T-helper 22 cell (primary cell): ENCODE measurements at regions not wholly inside any gene's neighbourhood (a gene's known extent, or its start where the extent isn't known, plus 50 kb on each side); places are given as distances from the start of the nearest gene placed in this dataset.
"Not testable (repeated sequence)": the region's sequence is repeated elsewhere in the genome, so short reads cannot be mapped to it uniquely, and the experiment has no call there.

Source experiments
- DNase-seq: peaks from one replicate; pipeline ENCODE4 v3.0.0-alpha.2; 2020; ENCODE audit warnings: low read depth

DNA sequence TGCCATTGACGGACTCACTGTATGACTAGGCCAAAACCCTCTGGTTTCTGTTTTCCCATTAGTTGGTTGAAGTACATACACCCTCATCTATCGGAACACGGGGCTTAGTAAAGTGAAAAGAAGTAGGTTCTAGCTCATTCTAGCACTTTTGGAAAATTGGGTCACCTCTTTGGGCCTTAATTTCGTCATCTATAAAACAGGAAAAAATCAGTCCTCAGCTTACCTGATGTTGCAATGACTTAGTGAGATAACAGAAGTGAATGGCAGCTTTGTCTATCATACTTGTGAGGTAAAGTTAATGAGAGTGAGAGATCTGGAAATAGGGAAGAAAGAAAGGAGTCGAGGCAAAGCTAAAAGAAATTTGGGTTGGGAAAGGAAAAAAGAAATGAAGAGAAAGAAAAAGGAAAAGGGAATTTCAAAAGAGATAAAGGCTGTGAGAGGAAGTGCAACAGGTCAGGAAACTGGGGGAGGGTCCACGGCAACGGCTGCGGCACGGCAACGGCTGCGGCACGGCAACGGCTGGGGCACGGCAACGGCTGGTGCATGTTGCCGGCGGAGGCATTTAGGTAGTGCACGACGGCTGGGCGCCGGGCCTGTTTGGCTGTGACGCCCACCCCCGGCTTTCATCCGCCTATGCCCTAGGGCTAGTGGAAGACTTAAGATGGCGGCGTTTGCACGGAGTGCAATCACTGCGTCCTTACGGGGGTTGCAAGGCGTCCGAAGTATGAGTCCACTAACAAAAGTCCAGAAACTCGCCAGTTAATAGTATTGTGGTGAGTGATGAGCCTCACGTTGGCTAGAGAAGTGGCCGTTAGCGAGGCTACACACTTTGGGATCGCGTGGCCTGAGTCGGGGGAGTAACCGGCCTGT lies 91.4 kb upstream of the XIST start:
- DNase-seq, result peak; percentile 78

DNA sequence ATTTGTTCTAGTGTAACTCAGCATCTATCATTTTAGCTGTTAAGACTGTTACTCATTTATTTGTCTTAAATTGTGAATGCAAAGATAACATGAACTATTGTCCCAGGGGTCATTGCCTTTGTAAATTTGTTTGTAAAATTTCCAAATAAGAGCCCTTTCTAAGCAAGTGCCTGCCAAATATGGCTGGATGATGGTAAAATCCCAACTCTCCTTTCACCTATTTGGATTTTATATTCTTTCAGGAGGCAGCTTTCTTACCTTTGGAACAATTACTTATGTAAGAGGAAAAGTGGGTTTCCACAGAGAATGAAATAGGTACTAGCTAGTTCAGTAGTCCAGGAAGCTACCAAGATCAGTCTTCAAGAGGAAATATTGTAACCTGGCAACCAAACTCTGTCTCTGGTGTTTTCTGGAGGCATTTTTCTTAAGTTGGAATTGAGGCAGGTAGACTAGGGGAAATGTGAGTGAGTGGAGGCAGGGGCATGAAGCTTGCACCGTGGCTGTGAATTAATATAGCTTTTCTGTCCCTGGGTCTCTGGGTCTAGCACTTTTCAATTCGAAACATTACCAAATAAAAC lies 88.5 kb upstream of the XIST start:
- no peak for DNase-seq

DNA sequence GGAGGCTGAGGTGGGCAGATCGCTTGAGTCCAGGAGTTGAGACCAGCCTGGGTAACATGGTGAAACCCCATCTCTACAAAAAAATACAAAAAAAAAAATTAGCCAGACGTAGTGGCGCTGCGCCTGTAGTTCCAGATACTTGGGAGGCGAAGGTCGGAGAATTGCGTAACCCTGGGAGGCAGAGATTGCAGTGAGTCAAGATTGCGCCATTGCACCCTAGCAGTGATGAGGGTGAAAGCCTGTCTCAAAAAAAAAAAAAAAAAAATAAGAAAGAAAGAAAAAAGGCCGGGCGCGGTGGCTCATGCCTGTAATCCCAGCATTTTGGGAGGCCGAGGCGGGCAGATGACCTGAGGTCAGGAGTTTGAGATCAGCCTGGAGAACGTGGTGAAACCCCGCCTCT lies 85.3 kb upstream of the XIST start:
- DNase-seq, result not testable (repeated sequence)

DNA sequence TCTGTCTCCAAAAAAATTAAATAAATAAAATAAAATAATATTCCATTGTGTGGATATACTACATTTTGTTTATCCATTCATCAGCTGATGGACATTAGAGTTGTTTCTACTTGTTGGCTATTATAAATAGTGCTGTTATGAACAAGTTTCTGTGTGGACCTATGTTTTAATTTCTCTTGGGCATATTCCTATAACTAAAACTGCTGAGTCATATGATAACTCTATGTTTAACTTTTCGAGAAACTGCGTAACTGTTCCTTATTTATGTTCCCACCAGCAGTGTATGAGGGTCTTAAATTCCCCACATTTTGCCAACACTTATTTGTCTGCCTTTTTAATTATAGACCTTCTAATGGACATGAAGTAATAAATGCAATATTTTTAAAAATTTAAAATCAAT lies 80.0 kb upstream of the XIST start:
- DNase-seq, result no peak

DNA sequence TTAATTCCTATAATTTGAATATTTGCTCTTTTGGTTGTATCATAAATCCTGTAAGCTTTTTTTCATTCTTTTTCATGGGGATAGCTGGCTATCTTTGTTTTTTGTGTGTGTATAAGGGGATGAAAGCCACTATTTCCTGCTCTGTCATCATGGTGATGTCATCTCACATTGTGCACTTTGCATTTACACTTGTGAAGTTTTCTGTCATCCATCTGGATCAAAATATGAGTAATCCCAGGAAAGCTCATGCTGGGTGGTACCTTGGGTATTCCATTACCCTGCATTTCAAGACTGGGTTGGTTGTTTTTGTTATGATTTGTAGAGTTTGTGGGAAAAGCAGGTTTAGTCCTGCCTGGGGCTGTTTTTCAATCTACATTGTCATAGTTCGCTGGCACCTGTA lies 77.8 kb upstream of the XIST start:
- DNase-seq, result no peak

DNA sequence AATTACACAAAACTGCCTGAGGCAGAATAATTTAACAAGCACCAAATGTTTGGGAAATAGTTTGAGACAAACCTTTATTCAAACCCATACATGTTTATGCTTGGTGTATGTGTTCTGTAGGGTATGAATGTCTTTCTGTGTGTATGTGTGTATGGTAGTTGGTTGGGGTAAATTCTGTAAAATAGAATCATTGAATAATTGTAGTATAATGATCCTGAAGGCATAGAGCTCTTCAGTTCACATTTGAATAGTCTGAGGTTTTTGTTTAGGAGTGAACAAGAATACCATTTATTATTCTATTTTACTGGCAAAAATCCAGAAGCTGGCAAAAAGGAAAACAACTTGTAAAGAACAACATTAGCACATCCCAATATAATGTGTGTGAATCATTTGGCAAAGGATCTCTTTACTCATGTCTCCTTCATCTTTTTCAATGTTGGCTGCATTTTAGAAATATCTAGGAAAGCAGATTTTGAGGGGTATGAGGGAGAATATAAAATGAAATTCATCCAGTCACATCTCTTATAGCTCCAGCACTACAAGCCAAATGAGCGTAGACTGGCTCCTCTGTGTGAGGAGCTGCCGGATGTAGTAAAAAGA lies 70.4 kb upstream of the XIST start:
- no peak for DNase-seq

DNA sequence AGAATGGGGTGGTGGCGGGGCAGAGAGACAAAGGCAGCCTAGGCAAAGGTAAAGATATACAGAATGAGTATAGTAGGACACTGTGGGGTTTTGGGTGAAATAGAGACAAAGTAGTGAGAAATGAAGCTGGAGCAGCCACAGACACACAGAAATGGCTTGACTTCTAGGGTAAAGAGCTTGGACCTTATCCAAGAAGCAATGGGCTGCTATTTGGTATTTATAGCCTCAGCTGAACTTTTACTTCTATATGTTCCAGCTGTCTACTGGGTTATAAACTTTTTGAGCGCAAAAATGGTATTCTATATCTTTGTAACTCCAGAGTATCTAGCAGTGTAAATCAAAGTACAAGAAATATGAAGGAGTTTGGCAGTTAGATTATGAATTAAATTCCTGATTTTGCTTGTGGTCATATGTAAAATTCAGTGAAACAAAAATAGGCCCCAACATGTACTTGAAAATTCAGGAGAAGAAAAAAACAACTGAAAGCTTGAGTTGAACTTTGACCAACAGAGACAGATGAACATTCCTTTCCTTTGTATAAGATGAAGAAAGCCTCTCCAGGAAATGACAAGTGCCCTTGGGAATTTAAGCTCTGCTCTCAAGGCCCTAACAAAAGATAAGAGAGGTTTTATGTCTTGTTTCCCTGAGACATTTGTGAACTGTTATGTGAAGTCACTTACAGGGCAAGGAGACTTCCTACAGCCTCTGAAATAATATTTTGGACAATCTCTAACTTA lies 64.6 kb upstream of the XIST start:
- no peak for DNase-seq

DNA sequence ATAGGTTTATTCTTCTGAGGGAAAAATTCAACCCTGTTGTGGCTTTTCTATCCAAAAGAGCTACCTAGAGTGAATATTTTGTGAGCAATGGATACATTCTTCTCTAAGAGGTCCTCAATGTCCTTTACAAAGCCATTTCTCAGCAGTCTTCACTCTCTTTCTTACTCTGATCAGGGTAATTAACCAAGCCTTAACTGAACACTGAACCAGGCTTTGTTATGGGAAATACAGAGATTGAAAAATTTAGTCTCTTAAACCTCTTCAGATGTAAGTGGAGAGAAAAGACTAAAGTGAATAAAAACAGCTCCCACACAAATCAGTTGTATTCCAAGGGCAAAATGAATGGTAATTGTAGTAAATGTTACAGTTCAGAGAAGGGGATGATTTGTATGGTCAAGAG lies 64.0 kb upstream of the XIST start:
- no peak for DNase-seq

DNA sequence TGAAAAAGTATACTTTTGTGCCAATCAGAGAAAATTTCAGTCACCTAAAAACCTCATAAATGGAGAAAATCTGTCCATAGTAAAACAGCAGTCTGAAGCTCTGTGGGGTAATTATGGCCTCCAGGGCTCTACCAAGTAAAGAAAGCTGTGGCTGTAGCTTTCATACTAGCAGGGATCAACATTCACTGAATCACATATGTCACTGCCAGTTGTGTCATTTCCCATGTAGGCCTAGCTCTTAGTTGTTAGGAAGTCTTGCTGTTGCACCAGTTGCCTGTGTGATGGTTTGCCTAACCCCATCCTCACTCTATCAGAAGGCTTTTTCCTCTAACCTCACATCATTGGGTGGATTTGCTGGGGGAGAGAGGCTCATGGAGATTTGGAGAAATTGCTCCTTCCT lies 62.3 kb upstream of the XIST start:
- DNase-seq, result not testable (repeated sequence)

DNA sequence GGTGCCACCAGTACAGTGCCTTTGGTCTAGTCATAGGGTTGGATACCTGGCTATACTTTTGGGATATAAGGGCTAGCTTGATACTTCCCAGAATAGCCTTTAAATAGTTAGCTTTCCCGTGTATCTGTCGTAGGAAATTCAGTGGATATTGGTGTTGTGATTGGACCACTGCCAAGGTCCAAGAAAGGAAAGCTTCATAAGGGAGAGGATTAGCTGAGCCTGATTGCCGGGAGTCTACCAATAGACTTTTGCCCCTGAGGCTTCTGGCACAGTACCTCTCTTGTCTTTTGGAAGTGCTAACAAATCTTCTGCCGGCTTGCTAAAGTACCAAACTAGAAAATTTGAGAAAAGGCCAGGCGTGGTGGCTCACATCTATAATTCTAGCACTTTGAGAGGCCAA lies 61.1 kb upstream of the XIST start:
- DNase-seq, result no peak

DNA sequence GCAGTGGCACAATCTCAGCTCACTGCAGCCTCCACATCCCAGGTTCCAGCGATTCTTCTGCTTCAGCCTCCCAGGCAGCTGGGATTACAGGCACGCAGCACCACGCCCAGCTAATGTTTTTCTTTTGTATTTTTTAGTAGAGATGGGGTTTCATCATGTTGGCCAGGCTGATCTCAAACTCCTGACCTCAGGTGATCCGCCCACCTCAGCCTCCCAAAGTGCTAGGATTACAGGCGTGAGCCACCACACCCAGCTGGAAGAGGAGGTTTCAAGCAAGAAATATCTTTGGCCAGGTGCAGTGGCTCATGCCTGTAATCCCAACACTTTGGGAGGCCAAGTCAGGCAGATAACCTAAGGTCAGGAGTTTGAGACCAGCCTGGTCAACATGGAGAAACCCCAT lies 59.4 kb upstream of the XIST start:
- DNase-seq, result not testable (repeated sequence)

DNA sequence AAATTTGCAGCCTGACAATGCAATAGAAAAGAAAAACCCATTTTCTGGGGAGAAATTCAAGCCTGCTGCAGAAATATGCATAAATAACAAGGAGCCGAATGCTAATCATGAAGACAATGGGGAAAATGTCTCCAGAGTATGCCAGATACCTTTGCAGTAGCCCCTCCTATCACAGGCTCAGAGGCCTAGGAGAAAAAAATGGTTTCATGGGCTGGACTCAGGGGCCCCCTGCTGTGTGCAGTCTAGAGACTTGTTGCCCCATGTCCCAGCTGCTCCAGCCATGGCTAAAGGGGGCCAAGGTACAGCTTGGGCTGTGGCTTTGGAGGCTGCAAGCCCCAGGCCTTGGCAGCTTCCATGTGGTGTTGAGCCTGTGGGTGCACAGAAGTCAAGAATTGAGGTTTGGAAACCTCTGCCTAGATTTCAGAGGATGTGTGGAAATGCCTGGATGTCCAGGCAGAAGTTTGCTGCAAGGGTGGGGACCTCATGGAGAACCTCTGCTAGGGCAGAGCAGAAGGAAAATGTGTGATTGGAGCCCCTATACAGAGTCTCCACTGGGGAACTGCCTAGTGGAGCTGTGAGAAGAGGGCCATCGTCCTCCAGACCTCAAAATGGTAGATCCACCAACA lies 53.3 kb upstream of the XIST start:
- not testable (repeated sequence) for DNase-seq

DNA sequence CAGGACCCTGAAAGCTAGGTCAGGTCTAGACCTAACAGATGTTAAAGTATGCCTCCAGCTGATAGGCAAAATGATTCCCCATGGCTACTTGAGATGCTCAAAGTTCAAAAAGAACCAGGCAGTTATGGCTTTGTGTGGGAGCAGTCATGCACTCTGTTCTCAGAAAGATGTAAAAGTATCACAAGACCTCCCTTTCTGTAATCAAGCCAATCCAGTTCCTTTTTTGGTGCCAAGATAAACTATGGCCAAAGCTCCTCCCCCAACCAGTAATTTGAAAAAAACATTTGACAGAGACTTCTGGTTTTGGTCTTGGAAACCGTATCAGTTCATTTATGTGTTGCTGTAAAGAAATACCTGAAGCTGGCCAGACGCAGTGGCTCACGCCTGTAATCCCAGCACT lies 51.4 kb upstream of the XIST start:
- DNase-seq, result no peak
